Tibial nerve (tissue), 4 donors: ENCODE measurements at regions not wholly inside any gene's neighbourhood (a gene's known extent, or its start where the extent isn't known, plus 50 kb on each side); places are given as distances from the start of the nearest gene placed in this dataset.

Experiments used
- EP300 ChIP-seq, 2 donors: sonication (generic); formaldehyde crosslinking; IDR thresholded peaks; one replicate each; pipeline ENCODE4 v1.6.1; 2017; ENCODE audit warnings: antibody characterized with exemption in 2 of 2, mild to moderate bottlenecking in 1 of 2
- POLR2A ChIP-seq, 2 donors: fragments of 450-650 bp; IDR thresholded peaks; one replicate each; pipeline ENCODE4 v1.6.1; 2017; ENCODE audit warnings: antibody characterized with exemption in 2 of 2, mild to moderate bottlenecking in 2 of 2, moderate library complexity in 2 of 2
- TF ChIP-seq, protein P1 (sequence below), 5 experiments: fragments of 200-600 bp in 3 of 5; fragments of 450-650 bp in 2 of 5; sonication (generic) in 3 of 5; IDR thresholded peaks; one replicate each; pipeline ENCODE4 v1.5.1; 2016 to 2019; ENCODE audit warnings: antibody characterized with exemption in 5 of 5, mild to moderate bottlenecking in 3 of 5, moderate library complexity in 2 of 5

DNA sequence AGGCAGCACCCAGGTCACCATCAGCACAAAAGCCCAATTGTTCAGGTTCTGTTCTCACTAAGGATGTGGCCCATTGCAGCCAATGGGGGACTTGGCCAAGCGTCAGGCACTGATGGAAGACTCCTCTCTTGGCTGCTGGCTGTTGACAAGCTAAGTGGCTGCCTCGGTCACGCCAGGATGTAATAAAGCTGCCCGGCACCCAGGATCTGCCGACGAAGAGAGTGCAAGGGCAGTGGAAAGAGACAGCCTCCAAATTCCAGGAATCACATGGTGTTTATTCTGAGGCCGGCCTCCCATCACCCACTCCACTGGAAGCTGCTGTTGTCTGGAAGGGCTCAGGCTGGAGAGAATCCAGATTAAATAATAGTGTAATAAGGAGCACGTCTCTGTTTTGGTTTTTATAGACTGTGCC is 451.8 kb upstream of the TBX3 start:
- TF ChIP-seq, protein P1, sequence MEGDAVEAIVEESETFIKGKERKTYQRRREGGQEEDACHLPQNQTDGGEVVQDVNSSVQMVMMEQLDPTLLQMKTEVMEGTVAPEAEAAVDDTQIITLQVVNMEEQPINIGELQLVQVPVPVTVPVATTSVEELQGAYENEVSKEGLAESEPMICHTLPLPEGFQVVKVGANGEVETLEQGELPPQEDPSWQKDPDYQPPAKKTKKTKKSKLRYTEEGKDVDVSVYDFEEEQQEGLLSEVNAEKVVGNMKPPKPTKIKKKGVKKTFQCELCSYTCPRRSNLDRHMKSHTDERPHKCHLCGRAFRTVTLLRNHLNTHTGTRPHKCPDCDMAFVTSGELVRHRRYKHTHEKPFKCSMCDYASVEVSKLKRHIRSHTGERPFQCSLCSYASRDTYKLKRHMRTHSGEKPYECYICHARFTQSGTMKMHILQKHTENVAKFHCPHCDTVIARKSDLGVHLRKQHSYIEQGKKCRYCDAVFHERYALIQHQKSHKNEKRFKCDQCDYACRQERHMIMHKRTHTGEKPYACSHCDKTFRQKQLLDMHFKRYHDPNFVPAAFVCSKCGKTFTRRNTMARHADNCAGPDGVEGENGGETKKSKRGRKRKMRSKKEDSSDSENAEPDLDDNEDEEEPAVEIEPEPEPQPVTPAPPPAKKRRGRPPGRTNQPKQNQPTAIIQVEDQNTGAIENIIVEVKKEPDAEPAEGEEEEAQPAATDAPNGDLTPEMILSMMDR (IDR thresholded peaks at IDR 0.05): no peak
- TF ChIP-seq EP300 (IDR thresholded peaks at IDR 0.05) (no peak), POLR2A (IDR thresholded peaks at IDR 0.05) (no peak)
